ENCODE measurements at regions not wholly inside any gene's neighbourhood (a gene's known extent, or its start where the extent isn't known, plus 50 kb on each side); places are given as distances from the start of the nearest gene placed in this dataset.

DNA sequence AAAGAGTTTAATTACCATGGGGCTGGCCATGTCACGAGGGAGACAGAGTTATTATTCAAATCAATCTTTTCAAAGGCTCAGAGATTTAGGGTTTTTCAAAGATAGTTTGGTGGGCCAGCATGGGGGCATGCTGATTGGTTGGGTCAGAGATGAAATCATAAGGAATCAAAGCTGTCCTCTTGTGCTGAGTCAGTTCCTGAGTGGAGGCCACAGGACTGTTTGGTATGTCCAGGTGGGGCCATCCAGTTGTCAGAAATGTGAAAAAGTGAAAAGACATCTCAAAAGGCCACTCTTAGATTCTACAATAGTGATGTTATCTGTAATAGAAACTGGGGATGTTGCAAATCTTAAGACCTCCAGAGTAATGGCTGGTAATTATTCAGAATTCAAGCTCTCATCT, 288.6 kb downstream of the EN1 start:
- no peak for TF ChIP-seq EZH2 (IDR thresholded peaks at IDR 0.05; ENCODE audit: borderline replicate concordance, insufficient read depth, low read length, poor library complexity, severe bottlenecking)
- TF ChIP-seq, protein P1, sequence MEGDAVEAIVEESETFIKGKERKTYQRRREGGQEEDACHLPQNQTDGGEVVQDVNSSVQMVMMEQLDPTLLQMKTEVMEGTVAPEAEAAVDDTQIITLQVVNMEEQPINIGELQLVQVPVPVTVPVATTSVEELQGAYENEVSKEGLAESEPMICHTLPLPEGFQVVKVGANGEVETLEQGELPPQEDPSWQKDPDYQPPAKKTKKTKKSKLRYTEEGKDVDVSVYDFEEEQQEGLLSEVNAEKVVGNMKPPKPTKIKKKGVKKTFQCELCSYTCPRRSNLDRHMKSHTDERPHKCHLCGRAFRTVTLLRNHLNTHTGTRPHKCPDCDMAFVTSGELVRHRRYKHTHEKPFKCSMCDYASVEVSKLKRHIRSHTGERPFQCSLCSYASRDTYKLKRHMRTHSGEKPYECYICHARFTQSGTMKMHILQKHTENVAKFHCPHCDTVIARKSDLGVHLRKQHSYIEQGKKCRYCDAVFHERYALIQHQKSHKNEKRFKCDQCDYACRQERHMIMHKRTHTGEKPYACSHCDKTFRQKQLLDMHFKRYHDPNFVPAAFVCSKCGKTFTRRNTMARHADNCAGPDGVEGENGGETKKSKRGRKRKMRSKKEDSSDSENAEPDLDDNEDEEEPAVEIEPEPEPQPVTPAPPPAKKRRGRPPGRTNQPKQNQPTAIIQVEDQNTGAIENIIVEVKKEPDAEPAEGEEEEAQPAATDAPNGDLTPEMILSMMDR (IDR thresholded peaks at IDR 0.05; ENCODE audit: poor library complexity, severe bottlenecking), result no peak
- no peak for TF ChIP-seq EP300 (conservative IDR thresholded peaks at IDR 0.05; ENCODE audit: poor library complexity, severe bottlenecking)
- TF ChIP-seq TAF1 (IDR thresholded peaks at IDR 0.05; ENCODE audit: low read depth), result no peak
- TF ChIP-seq RAD21 (conservative IDR thresholded peaks at IDR 0.05), result no peak
- TF ChIP-seq, protein P2, sequence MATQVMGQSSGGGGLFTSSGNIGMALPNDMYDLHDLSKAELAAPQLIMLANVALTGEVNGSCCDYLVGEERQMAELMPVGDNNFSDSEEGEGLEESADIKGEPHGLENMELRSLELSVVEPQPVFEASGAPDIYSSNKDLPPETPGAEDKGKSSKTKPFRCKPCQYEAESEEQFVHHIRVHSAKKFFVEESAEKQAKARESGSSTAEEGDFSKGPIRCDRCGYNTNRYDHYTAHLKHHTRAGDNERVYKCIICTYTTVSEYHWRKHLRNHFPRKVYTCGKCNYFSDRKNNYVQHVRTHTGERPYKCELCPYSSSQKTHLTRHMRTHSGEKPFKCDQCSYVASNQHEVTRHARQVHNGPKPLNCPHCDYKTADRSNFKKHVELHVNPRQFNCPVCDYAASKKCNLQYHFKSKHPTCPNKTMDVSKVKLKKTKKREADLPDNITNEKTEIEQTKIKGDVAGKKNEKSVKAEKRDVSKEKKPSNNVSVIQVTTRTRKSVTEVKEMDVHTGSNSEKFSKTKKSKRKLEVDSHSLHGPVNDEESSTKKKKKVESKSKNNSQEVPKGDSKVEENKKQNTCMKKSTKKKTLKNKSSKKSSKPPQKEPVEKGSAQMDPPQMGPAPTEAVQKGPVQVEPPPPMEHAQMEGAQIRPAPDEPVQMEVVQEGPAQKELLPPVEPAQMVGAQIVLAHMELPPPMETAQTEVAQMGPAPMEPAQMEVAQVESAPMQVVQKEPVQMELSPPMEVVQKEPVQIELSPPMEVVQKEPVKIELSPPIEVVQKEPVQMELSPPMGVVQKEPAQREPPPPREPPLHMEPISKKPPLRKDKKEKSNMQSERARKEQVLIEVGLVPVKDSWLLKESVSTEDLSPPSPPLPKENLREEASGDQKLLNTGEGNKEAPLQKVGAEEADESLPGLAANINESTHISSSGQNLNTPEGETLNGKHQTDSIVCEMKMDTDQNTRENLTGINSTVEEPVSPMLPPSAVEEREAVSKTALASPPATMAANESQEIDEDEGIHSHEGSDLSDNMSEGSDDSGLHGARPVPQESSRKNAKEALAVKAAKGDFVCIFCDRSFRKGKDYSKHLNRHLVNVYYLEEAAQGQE (IDR thresholded peaks at IDR 0.05; ENCODE audit: borderline replicate concordance), result no peak
- no peak for TF ChIP-seq POLR2AphosphoS5 (IDR thresholded peaks at IDR 0.05)
